Mucosa of descending colon (tissue), 3 donors: ENCODE measurements at regions not wholly inside any gene's neighbourhood (a gene's known extent, or its start where the extent isn't known, plus 50 kb on each side); places are given as distances from the start of the nearest gene placed in this dataset.

Source experiments
- ATAC-seq: fragments of 200-7000 bp; cut with Tn5 transposase; one replicate; pipeline ENCODE4 v1.9.1; 2020; ENCODE audit warnings: mild to moderate bottlenecking, moderate library complexity
- DNase-seq, 3 donors: peaks; one replicate each; pipeline ENCODE4 v3.0.0-alpha.2; 2020
- H3K36me3 ChIP-seq: fragments of 200-600 bp; one replicate; pipeline ENCODE4 v1.8.0; 2021; ENCODE audit warnings: low read depth, mild to moderate bottlenecking
- H3K4me1 ChIP-seq: fragments of 200-600 bp; one replicate; pipeline ENCODE4 v1.8.0; 2021; ENCODE audit warnings: low read depth, mild to moderate bottlenecking
- H3K4me3 ChIP-seq: fragments of 200-600 bp; one replicate; pipeline ENCODE4 v1.8.0; 2021; ENCODE audit warnings: mild to moderate bottlenecking
- H3K9me3 ChIP-seq: fragments of 200-600 bp; one replicate; pipeline ENCODE4 v1.8.0; 2021; ENCODE audit warnings: mild to moderate bottlenecking
- intact Hi-C, 2 donors: fragments of 100-400 bp; cut with DNase I in 1 of 2; cut with micrococcal nuclease in 1 of 2; formaldehyde crosslinking; loops; one replicate each; pipeline versions ENCODE4 v1.11.0 to v1.11.1; 2022; cut with DNase I, micrococcal nuclease
- TF ChIP-seq, protein P1 (sequence below): fragments of 200-600 bp; IDR thresholded peaks from one replicate; pipeline ENCODE4 v1.8.0; 2022; ENCODE audit warnings: antibody characterized with exemption, mild to moderate bottlenecking
- donor health status: DM: no; HTN: no; CAD: no; lungs with moderate emphysema.
- donor health status: DM: no; HTN: no; CAD: no.
- donor health status: DM: no; HTN: yes; CAD: no.

DNA sequence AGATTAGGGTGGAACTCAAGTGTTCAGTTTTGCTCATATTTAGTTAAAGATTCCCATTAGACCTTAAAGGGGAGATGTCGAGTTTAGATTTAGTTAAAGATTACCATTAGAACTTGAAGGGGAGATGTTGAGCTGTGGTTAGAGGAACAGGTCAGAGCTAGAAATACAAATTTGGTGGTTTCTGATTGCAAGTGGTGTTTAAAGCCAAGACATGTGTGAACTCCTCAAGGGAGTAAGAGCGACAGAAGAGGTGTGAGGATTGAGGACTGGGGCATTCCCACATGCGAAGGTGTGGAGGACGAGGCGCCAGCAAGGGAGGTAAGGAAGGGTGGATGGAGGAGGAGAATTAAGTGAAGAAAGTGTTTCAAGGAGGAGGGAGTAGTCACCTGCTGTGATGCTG is 168.6 kb downstream of the IER5 start:
- Histone ChIP-seq H3K4me1 (no peaks in the 10 kb centered on the region), H3K9me3 (peaks cover 13% of the 10 kb centered on the region), H3K36me3 (no peaks in the 10 kb centered on the region), H3K4me3 (no peak overlapping the region)
- TF ChIP-seq, protein P1, sequence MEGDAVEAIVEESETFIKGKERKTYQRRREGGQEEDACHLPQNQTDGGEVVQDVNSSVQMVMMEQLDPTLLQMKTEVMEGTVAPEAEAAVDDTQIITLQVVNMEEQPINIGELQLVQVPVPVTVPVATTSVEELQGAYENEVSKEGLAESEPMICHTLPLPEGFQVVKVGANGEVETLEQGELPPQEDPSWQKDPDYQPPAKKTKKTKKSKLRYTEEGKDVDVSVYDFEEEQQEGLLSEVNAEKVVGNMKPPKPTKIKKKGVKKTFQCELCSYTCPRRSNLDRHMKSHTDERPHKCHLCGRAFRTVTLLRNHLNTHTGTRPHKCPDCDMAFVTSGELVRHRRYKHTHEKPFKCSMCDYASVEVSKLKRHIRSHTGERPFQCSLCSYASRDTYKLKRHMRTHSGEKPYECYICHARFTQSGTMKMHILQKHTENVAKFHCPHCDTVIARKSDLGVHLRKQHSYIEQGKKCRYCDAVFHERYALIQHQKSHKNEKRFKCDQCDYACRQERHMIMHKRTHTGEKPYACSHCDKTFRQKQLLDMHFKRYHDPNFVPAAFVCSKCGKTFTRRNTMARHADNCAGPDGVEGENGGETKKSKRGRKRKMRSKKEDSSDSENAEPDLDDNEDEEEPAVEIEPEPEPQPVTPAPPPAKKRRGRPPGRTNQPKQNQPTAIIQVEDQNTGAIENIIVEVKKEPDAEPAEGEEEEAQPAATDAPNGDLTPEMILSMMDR, result no peak
- intact Hi-C loops, result no loop called here
- no peak for ATAC-seq
- DNase-seq, result no peak

DNA sequence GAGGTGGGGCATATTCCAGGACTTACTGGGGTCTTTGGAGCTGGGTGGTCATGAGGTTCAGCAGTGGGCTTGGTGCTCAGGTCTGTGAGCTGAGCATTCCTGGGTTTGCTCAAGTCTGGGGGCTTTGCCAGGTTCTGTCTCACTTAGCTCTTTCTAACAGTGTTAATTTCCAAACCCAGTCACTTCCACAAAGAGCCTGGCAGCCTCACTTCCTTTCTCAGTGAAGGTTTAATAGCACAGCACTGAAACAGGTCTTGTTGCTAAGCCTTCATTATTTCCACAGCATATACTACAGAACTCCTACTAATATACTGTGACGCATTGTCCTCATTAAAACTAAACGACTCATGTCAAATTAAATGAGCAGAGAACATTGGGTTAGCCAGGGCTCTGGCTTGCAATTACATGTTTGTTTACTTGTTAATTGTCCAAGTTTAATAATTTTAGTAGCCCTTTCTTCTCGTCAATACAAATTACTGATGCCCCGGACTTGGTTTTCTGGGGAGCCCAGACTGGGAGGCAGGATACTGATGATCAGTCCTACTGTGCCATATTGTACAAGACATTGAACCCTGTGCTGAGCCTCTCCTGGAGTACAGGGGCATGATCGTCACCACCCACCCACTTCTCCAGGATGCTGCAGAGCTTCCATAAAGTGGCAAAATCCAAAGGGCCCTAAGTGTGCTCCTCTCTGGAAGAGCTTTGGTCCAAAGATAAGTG is 170.7 kb downstream of the IER5 start:
- TF ChIP-seq, protein P1, result no peak
- Histone ChIP-seq H3K9me3 (peaks cover 13% of the 10 kb centered on the region), H3K4me3 (no peak overlapping the region), H3K4me1 (no peaks in the 10 kb centered on the region), H3K36me3 (no peaks in the 10 kb centered on the region)
- ATAC-seq, result no peak
- intact Hi-C loops, result no loop called here
- no peak for DNase-seq

DNA sequence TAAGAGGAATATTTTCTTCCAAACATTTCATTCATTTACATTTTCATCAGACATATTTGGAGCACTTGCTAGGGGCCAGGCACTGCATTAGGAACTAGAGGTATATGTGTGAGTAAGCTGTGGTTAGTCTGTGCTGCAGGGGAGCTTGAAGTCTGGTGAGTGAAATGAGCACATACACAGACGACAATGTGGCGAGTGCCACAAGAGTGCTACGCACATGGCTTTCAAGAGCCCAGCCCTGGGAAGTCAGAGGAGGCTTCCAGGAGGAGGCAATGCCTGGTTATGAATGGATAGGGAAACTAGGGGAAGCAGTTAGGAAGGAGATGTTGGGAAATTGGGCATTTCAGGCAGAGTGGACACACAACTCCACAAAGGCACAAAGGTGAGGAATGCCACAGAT is 171.8 kb downstream of the IER5 start:
- intact Hi-C loops, result no loop called here
- no peak for ATAC-seq
- Histone ChIP-seq H3K36me3 (no peaks in the 10 kb centered on the region), H3K4me3 (no peak overlapping the region), H3K9me3 (peaks cover 5% of the 10 kb centered on the region), H3K4me1 (no peaks in the 10 kb centered on the region)
- no peak for DNase-seq
- TF ChIP-seq, protein P1, result no peak

DNA sequence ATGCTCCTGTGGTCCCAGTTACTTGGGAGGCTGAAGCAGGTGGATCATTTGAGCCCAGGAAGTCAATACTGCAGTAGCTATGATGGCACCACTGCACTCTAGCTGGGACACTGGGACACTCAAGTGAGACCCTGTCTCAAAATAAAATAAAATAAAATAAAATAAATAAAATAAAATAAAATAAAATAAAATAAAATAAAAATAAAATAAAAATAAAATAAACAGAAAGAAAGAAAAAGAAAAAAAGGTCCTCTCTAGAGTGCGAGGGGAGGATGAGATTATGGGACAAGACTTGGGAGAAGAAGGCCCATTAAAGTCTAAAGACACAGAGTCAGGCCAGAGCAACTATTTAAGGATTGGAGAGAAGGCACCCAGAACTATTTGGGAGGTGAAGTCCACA is 172.5 kb downstream of the IER5 start:
- Histone ChIP-seq H3K9me3 (no peaks in the 10 kb centered on the region), H3K36me3 (no peaks in the 10 kb centered on the region), H3K4me3 (no peak overlapping the region), H3K4me1 (no peaks in the 10 kb centered on the region)
- intact Hi-C loops, result no loop called here
- DNase-seq (no peak), ATAC-seq (no peak)
- TF ChIP-seq, protein P1, result no peak

DNA sequence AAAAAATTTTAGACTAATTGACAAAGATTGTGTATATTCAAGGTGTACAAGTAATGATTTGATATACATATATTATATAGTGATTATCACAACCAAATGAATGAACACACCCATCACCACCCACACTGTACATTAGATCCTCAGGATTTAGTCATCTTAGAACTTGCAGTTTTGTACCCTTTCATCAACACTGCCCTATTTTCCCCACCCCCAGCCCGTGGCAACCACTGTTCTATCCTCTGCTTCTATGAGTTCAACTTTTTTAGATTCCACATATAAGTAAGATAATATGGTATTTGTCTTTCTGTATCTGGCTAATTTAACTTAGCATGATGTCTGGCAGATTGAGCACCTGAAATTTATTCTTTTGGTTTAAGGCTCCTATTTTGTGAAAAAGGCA is 173.6 kb downstream of the IER5 start:
- ATAC-seq, result no peak
- intact Hi-C loops, result no loop called here

More for the DNA sequence above, 173.6 kb downstream of the IER5 start:
- Histone ChIP-seq H3K4me1 (no peaks in the 10 kb centered on the region), H3K4me3 (no peak overlapping the region), H3K9me3 (no peaks in the 10 kb centered on the region), H3K36me3 (no peaks in the 10 kb centered on the region)
- TF ChIP-seq, protein P1, result no peak
- DNase-seq, result no peak
